SU-DHL-6 (cell line): ENCODE measurements at regions not wholly inside any gene's neighbourhood (a gene's known extent, or its start where the extent isn't known, plus 50 kb on each side); places are given as distances from the start of the nearest gene placed in this dataset.

Source experiments
- EZH2phosphoT487 ChIP-seq: fragments of 200-600 bp; sonication (generic), shearing (Covaris generic); conservative IDR thresholded peaks from 2 replicates; pipeline ENCODE4 v1.6.1; 2018; ENCODE audit warnings: mild to moderate bottlenecking, antibody characterized with exemption, low read length, moderate library complexity, mixed read lengths
- TF ChIP-seq, protein P1 (sequence below): fragments of 200-600 bp; sonication (generic); IDR thresholded peaks from one replicate; pipeline ENCODE4 v1.5.1; 2017; ENCODE audit warnings: antibody characterized with exemption, mild to moderate bottlenecking, low read length, moderate library complexity; ENCODE audit not compliant: insufficient read depth, poor library complexity, severe bottlenecking

DNA sequence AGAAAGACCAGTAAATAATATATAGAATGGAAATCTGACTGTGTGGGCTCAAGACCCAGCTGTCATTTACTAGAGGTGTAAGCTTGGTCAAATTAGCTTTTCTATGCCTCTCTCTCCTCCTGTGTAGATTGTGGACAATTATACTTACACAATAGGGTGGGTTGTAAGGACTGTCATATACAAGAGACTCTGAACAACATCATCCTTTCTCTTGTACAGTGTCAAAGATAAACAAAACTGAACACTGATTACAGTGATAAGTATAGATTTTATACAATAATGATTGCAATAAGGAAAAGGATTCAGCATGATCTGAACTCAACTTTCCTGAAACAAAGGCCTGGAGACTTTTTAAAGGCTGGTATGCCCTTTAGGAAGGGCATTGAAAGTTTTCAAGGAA is 429.2 kb upstream of the HS3ST1 start:
- TF ChIP-seq, protein P1, sequence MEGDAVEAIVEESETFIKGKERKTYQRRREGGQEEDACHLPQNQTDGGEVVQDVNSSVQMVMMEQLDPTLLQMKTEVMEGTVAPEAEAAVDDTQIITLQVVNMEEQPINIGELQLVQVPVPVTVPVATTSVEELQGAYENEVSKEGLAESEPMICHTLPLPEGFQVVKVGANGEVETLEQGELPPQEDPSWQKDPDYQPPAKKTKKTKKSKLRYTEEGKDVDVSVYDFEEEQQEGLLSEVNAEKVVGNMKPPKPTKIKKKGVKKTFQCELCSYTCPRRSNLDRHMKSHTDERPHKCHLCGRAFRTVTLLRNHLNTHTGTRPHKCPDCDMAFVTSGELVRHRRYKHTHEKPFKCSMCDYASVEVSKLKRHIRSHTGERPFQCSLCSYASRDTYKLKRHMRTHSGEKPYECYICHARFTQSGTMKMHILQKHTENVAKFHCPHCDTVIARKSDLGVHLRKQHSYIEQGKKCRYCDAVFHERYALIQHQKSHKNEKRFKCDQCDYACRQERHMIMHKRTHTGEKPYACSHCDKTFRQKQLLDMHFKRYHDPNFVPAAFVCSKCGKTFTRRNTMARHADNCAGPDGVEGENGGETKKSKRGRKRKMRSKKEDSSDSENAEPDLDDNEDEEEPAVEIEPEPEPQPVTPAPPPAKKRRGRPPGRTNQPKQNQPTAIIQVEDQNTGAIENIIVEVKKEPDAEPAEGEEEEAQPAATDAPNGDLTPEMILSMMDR, result no peak
- TF ChIP-seq EZH2phosphoT487, result no peak
